SK-N-SH (cell line): ENCODE measurements at regions not wholly inside any gene's neighbourhood (a gene's known extent, or its start where the extent isn't known, plus 50 kb on each side); places are given as distances from the start of the nearest gene placed in this dataset.

Experiments
- CTCF ChIA-PET: fragments of 300-600, 350-600 bp; formaldehyde crosslinking; extraction: SDS; loops from one replicate; lab custom pipeline; 2021; lab: Yijun Ruan, JAX
- POLR2A ChIA-PET: fragments of 350-600 bp; sonication (Branson Sonifier 250); formaldehyde crosslinking; extraction: SDS; loops from one replicate; lab custom pipeline; 2020; ENCODE audit warnings: antibody characterized with exemption, inconsistent platforms; lab: Yijun Ruan, JAX
- DNase-seq: peaks from one replicate; pipeline ENCODE4 v3.0.0; 2012
- H2AFZ ChIP-seq: fragments of 200-600 bp; sonication (generic); 2 replicates; pipeline ENCODE4 v1.8.1; 2016; ENCODE audit warnings: antibody characterized with exemption, mild to moderate bottlenecking, low read depth
- H3F3A ChIP-seq: fragments of 200-600 bp; sonication (generic); replicated peaks from 2 replicates; pipeline ENCODE3; 2016; ENCODE audit warnings: antibody characterized with exemption, mild to moderate bottlenecking; ENCODE audit not compliant: insufficient read depth
- H3K27ac ChIP-seq, 2 experiments: fragments of 200-500 bp in 1 of 2; fragments of 200-600 bp in 1 of 2; sonication (Bioruptor generic) in 1 of 2; sonication (generic), shearing (Covaris generic) in 1 of 2; 2 replicates each; pipeline versions ENCODE4 v1.5.1 to v1.6.1; 2014 to 2016; ENCODE audit warnings: low read depth in 2 of 2, inconsistent platforms in 1 of 2, low read length in 1 of 2, mild to moderate bottlenecking in 1 of 2, mixed read lengths in 1 of 2
- H3K27me3 ChIP-seq: fragments of 200-600 bp; sonication (generic), shearing (Covaris generic); 2 replicates; pipeline ENCODE4 v1.6.1; 2016; ENCODE audit warnings: mixed run types; ENCODE audit not compliant: insufficient read depth
- H3K36me3 ChIP-seq, 2 experiments: fragments of 200-500 bp in 1 of 2; fragments of 200-600 bp in 1 of 2; sonication (Bioruptor generic) in 1 of 2; sonication (generic) in 1 of 2; replicated peaks in 1 of 2; 2 replicates each; pipeline versions ENCODE3 to v1.5.1; 2014 to 2016; ENCODE audit warnings: low read length in 1 of 2, mild to moderate bottlenecking in 1 of 2; ENCODE audit not compliant: insufficient read depth in 2 of 2, control insufficient read depth in 1 of 2
- H3K4me1 ChIP-seq, 2 experiments: fragments of 200-500 bp in 1 of 2; fragments of 200-600 bp in 1 of 2; sonication (Bioruptor generic) in 1 of 2; sonication (generic), shearing (Covaris generic) in 1 of 2; 2 replicates each; pipeline versions ENCODE4 v1.5.1 to v1.6.1; 2014 to 2016; ENCODE audit warnings: low read depth in 1 of 2, low read length in 1 of 2, mixed run types in 1 of 2; ENCODE audit not compliant: insufficient read depth in 2 of 2, control insufficient read depth in 1 of 2
- H3K4me2 ChIP-seq: fragments of 200-600 bp; sonication (generic), shearing (Covaris generic); 2 replicates; pipeline ENCODE4 v1.6.1; 2017; ENCODE audit warnings: mixed run types
- H3K4me3 ChIP-seq, 2 experiments: fragments of 200-500 bp in 1 of 2; fragments of 200-600 bp in 1 of 2; sonication (Bioruptor generic) in 1 of 2; sonication (generic), shearing (Covaris generic) in 1 of 2; 2 replicates each; pipeline versions ENCODE4 v1.5.1 to v1.8.1; 2014 to 2016; ENCODE audit warnings: low read depth in 2 of 2, inconsistent platforms in 1 of 2, low read length in 1 of 2, mild to moderate bottlenecking in 1 of 2, mixed read lengths in 1 of 2, moderate library complexity in 1 of 2
- H3K79me2 ChIP-seq: fragments of 200-600 bp; sonication (generic); 2 replicates; pipeline ENCODE4 v1.8.1; 2017; ENCODE audit warnings: mild to moderate bottlenecking; ENCODE audit not compliant: insufficient read depth
- H3K9ac ChIP-seq: fragments of 200-600 bp; sonication (generic); 2 replicates; pipeline ENCODE4 v1.6.1; 2017; ENCODE audit warnings: mixed run types
- H3K9me2 ChIP-seq: fragments of 200-600 bp; sonication (generic); 2 replicates; pipeline ENCODE4 v1.6.1; 2017; ENCODE audit warnings: mixed run types
- H3K9me3 ChIP-seq: fragments of 200-600 bp; sonication (generic); 2 replicates; pipeline ENCODE4 v1.6.1; 2017; ENCODE audit warnings: mixed run types, mild to moderate bottlenecking, moderate library complexity
- H4K20me1 ChIP-seq: fragments of 200-600 bp; sonication (generic); 2 replicates; pipeline ENCODE4 v1.6.1; 2017; ENCODE audit warnings: mild to moderate bottlenecking, mixed run types; ENCODE audit not compliant: insufficient read depth
- CHD2 ChIP-seq: fragments of 150-350 bp; IDR thresholded peaks from 2 replicates; pipeline ENCODE4 v1.6.1; 2018; ENCODE audit warnings: low read length; ENCODE audit not compliant: partially characterized antibody
- CTCF ChIP-seq: fragments of 200-600 bp; sonication (generic); IDR thresholded peaks from 2 replicates; pipeline ENCODE4 v1.6.1; 2017; ENCODE audit warnings: antibody characterized with exemption, mild to moderate bottlenecking, moderate library complexity
- ELF1 ChIP-seq: IDR thresholded peaks from 2 replicates; pipeline ENCODE4 v1.4.0; 2012
- EP300 ChIP-seq, 2 experiments: IDR thresholded peaks; 2 replicates each; pipeline versions ENCODE4 v1.4.0 to v1.6.1; 2012; ENCODE audit warnings: borderline replicate concordance in 1 of 2, low read depth in 1 of 2, low read length in 1 of 2
- EZH2phosphoT487 ChIP-seq: fragments of 200-600 bp; sonication (generic); IDR thresholded peaks from 2 replicates; pipeline ENCODE4 v1.6.1; 2017; ENCODE audit warnings: low read depth, mixed run types, mild to moderate bottlenecking, antibody characterized with exemption, moderate library complexity, borderline replicate concordance
- FOXJ3 ChIP-seq: sonication (generic); formaldehyde crosslinking; IDR thresholded peaks from 2 replicates; pipeline ENCODE4 v1.5.1; 2020; ENCODE audit warnings: mild to moderate bottlenecking, missing genetic modification reagents
- GABPA ChIP-seq: IDR thresholded peaks from 2 replicates; pipeline ENCODE4 v1.4.0; 2012; ENCODE audit warnings: low read depth, mild to moderate bottlenecking
- GATA2 ChIP-seq: sonication (generic); formaldehyde crosslinking; IDR thresholded peaks from 2 replicates; pipeline ENCODE4 v1.5.0; 2020; ENCODE audit warnings: mild to moderate bottlenecking, missing genetic modification reagents
- IRF3 ChIP-seq: fragments of 150-350 bp; IDR thresholded peaks from 2 replicates; pipeline ENCODE4 v1.6.1; 2016; ENCODE audit warnings: mild to moderate bottlenecking, low read depth, low read length
- MAX ChIP-seq: IDR thresholded peaks from 2 replicates; pipeline ENCODE4 v1.4.0; 2012; ENCODE audit warnings: low read depth
- MEF2A ChIP-seq: IDR thresholded peaks from 2 replicates; pipeline ENCODE4 v1.4.0; 2012; ENCODE audit warnings: low read depth, borderline replicate concordance
- MXI1 ChIP-seq: IDR thresholded peaks from 2 replicates; pipeline ENCODE4 v1.6.1; 2012; ENCODE audit warnings: mild to moderate bottlenecking, low read depth, low read length, improper control_type of control experiment
- NFIC ChIP-seq: IDR thresholded peaks from 2 replicates; pipeline ENCODE4 v1.4.0; 2012; ENCODE audit warnings: borderline replicate concordance
- NRF1 ChIP-seq: IDR thresholded peaks from 2 replicates; pipeline ENCODE4 v1.6.1; 2012; ENCODE audit warnings: low read depth, mild to moderate bottlenecking, low read length
- POLR2AphosphoS5 ChIP-seq: IDR thresholded peaks from 2 replicates; pipeline ENCODE4 v1.6.1; 2012; ENCODE audit warnings: low read depth, low read length
- RAD21 ChIP-seq: IDR thresholded peaks from 2 replicates; pipeline ENCODE4 v1.6.1; 2012; ENCODE audit warnings: mild to moderate bottlenecking, low read length
- RFX5 ChIP-seq: IDR thresholded peaks from 2 replicates; pipeline ENCODE4 v1.6.1; 2012; ENCODE audit warnings: mild to moderate bottlenecking, improper control_type of control experiment, low read length
- RXRA ChIP-seq: IDR thresholded peaks from 2 replicates; pipeline ENCODE4 v1.4.0; 2012; ENCODE audit warnings: low read depth, mild to moderate bottlenecking, borderline replicate concordance
- SIN3A ChIP-seq: IDR thresholded peaks from 2 replicates; pipeline ENCODE4 v1.6.1; 2012; ENCODE audit warnings: low read depth, mild to moderate bottlenecking, low read length, moderate library complexity, borderline replicate concordance
- SMC3 ChIP-seq: IDR thresholded peaks from 2 replicates; pipeline ENCODE4 v1.6.1; 2012; ENCODE audit warnings: low read depth, low read length, improper control_type of control experiment
- TEAD4 ChIP-seq: IDR thresholded peaks from 2 replicates; pipeline ENCODE4 v1.4.0; 2012; ENCODE audit warnings: mild to moderate bottlenecking, borderline replicate concordance; ENCODE audit not compliant: insufficient read depth
- USF2 ChIP-seq: fragments of 150-350 bp; IDR thresholded peaks from 2 replicates; pipeline ENCODE4 v1.6.1; 2017; ENCODE audit warnings: antibody characterized with exemption, low read length, low read depth, borderline replicate concordance
- WGBS: methylation state at CpG from one replicate; pipeline ENCODE4 v1.1.6; 2017; ENCODE audit warnings: low lambda C conversion rate; 5-methylcytosine and 5-hydroxymethylcytosine counted together

GRCh38 chr11:112398798-112399478 is 138.3 kb upstream of the PLET1 start (continued):
- TF ChIP-seq NRF1 (no peak), ELF1 (no peak), USF2 (no peak), MAX (no peak)

- Histone ChIP-seq H3K9me3 (no peaks in the 10 kb centered on the region), H4K20me1 (no peaks in the 10 kb centered on the region), H3K4me2 (no peak overlapping the region), H3K9ac (no peak overlapping the region), H2AFZ (no peak overlapping the region), H3K27me3 (no peaks in the 10 kb centered on the region), H3K27ac (no peak overlapping the region), H3K4me3 (no peak overlapping the region), H3F3A (no peaks in the 10 kb centered on the region), H3K9me2 (no peaks in the 10 kb centered on the region), H3K4me1 (peaks cover 0 to 11% of the 10 kb centered on the region in 2 experiments; a peak in 2 of 4 replicates), H3K36me3 (no peaks in the 10 kb centered on the region), H3K79me2 (no peaks in the 10 kb centered on the region)
- ChIA-PET POLR2A (no interaction called here), CTCF (interaction anchor here (1.1 kb wide), 1 partner anchor 45 kb away, joined by 3 read pairs; no protein-coding TSS in a partner anchor)
- no peak for DNase-seq
- 58% methylated on average over 6 of the region's 7 CpGs for WGBS
- no peak for TF ChIP-seq RFX5
- no peak for TF ChIP-seq CHD2
- TF ChIP-seq SMC3 = no peak
- TF ChIP-seq MEF2A = no peak
- TF ChIP-seq EP300 (IDR thresholded peaks at IDR 0.05; ENCODE audit: borderline replicate concordance in 1 of 2, low read depth in 1 of 2, low read length in 1 of 2) = no peak
- TF ChIP-seq MXI1 = no peak
- TF ChIP-seq ELF1 = no peak
- no peak for TF ChIP-seq FOXJ3 (CRISPR knock-in tag)
- TF ChIP-seq EZH2phosphoT487 = no peak
- TF ChIP-seq IRF3 = no peak
- TF ChIP-seq RXRA = no peak
- no peak for TF ChIP-seq GATA2 (CRISPR knock-in tag)
- no peak for TF ChIP-seq GABPA
- TF ChIP-seq TEAD4 = no peak
- TF ChIP-seq POLR2AphosphoS5 = no peak
- TF ChIP-seq RAD21 = no peak
- no peak for TF ChIP-seq SIN3A
- TF ChIP-seq NFIC = no peak
- TF ChIP-seq CTCF = no peak
Observed at GRCh38 chr11:112400476-112401014, 139.9 kb upstream of the PLET1 start.
